DMS153 treated with DMSO at 0.1 percent for 48 hours (cell line): ENCODE measurements at regions not wholly inside any gene's neighbourhood (a gene's known extent, or its start where the extent isn't known, plus 50 kb on each side); places are given as distances from the start of the nearest gene placed in this dataset.

ENCODE experiments used
- DNase-seq: peaks from one replicate; lab custom pipeline; 2025; ENCODE audit not compliant: unreplicated experiment; lab: John Stamatoyannopoulos, UW

DNA sequence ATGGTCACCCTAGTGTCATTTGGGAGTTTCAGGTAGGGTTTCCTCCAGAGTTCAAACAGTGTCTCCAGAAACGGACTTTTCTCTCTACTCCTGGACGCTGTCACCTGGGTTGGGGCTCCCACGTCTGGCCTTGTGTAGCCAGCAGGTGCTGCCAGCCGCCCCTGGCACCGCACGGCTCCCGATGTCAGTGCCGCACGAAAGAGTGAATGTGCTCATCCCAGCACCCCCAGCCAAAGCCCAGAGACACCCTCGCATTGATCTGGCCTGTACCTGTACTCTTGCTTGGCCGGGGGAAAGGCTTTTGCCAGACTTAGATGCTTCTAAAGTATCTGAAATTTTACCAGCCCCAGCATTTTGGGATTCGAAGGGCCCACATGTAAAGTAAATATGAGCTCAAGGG, 351.9 kb downstream of the C16orf95 start:
- DNase-seq: no peak

DNA sequence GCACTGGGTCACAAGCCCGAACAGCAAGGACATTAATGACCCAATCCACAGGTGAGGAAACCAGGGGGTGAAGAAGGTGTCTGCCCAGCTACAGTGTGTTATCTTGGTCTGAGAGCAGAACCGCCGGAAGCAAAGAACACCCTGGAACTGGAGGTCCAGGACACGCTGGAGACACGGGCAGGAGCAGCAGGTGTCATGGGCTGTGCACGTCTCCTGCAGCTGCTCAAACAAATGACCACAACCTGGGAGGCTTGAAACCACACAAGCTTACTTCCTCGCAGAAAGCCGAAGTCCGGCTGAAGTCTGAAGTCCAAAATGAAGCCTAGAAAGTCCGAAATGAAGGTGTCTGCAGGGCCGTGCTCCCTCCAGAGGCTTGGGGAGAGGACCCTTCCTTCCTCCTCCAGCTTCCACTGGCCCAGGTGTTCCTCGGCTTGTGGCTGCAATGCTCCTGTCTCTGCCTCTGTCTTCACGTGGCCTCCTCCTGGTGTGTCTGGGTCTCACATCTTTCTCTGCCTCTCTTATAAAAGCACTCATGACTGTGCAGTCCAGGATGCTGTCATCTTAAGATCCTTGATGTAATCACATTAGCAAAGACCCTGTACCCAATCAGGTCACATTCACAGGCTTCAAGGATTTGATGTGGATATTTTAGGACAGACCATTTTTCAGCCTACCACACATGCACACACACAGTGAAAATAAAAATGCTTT, 351.2 kb downstream of the C16orf95 start:
- DNase-seq: no peak

DNA sequence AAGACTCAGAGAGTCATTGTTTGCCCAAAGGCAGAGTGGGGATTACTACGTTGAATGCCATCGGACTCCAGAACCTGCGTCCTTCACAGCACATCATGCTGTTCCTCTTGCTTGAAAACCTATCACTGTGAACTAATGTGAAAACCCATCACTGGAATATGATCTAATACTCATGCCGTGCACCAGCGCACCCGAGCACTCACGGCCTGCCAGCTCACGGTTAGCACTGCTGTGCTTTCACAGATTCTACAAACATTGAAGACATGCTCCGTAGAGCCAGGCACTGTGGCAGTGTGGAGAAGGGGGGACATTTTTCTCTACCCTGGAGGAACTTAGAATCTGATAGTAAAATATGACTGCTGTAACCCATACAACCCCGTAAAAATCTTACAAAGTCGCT, 350.4 kb downstream of the C16orf95 start:
- no peak for DNase-seq

DNA sequence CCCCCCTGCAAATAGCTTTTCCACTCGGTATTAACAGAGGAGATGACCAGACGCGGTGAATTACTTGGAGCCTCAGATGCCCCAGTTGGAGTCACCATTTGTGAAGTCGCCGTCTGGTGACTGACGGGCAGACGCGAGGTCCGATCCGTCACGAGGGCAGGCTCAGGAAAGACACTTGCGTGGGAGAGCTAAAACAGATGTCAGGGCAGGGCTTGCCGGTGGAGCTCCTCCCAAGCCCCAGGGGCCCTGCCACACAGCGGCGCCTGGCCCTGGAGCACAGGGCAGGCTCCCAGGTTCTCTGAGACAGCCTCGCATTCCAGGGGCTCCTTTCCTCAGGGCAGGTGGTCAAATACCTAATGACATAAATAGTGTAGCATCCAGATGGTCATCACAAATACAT, 348.3 kb downstream of the C16orf95 start:
- DNase-seq: no peak

DNA sequence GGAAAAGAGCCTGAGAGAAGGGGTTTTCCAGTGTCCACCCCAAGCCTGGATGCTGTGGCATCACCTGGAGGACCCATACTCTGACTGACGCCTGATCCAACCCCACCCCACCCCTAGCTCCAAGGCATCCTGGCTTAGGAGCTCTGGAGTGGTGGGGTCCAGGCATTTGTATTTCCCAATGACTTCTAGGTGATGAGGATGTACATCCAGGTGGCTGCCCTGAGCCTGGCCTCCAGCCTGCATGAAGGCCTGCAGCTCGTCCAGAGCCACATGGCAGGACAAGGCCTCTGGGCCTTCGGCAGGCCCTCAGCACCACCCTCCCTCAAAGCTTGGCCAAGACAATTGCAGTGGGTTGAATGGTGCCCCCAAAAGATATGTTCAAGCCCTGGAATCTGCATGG, 347.5 kb downstream of the C16orf95 start:
- no peak for DNase-seq

DNA sequence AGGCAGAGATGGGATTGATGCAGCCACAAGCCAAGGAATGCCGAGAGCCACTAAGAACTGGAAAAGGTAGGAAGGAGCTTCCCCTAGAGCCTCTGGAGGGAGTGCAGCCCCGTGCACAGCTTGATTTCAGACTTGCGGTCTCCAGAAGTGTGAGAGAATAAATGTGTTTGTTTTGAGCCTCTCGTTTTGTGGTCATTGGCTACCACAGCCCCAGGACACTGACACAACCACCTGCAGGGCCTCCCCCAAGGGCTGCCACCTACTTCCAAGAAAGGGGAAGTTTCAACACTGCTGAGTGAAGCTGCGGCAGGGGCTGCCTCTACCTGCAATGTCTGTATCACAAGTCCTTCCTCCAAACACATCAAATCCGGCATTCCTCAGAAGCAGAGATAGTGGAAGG, 346.9 kb downstream of the C16orf95 start:
- DNase-seq: no peak

DNA sequence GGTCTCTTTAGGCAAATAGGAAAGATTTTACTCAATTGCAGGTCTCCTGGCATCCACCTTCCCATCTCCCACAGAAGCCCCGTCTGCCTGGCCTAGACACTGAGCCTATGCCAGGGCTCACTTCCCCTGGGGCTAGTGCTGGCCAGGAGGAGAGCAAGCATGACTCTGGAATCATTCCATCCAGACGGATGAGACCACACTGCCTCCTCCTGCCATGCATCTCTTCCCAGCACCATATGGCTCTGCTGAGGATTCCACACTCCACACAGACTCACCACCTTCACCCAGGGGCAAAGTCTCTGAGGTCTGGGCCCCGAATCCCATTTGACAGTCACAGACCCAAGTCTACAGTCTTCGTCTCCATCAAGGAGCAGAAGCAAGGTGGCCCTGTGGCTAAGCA, 346.5 kb downstream of the C16orf95 start:
- DNase-seq: no peak

DNA sequence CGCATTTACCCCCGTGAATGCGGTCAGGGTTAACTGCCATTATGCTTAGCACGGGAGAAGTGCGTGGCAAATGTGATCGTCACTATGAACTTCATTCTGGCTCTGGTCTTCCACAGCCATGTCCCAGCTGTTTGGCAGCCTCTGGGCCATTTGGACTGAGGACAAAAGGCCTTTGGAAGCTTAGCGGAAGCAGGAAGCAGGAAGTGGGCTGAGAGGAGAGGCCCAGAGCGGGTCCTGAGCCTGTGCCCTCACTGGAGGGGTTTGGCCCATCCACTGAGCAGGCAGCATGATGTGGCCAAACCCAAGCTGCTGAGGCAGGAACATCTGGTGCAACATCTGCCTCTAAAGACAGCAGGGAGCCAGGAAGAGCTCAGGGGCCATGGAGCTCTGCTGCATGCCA, 345.9 kb downstream of the C16orf95 start:
- DNase-seq: no peak

DNA sequence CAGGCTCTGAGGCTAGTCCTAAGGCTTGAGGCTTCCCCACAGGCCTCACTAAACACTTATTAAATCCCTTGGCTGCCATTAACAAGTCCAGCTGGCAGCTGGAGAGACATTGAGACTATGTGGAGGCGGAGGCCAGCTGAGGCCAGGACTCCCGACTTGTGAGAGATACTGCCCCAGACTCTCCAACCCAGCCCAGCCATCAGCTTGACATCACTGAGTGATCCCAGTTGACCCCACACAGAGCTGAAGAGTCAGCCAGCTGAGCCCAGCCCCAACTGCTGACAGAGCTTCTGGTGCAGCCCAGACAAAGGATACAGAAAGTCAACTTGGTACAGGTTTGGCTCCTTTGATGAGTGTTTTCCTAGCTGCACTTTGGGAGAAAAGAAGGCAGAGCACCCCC, 343.1 kb downstream of the C16orf95 start:
- no peak for DNase-seq

DNA sequence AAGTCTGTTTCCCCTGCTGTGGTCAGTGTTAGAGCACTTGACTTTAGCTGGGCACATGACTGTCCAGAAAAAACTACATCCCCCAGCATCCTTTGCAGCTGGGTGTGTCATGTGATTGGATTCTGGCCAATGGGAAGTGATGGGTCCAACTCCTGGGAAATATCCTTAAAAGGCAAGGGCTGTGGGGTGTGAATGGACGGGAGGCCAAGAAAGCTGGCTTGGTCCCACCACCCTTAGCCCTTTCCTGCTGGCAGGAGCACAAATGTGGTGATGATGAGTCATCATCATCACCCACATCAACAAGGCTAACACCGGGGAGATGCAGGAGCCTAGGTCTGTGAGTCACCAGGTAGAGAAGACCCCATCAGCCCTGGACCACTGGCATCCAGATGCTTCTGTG, 341.7 kb downstream of the C16orf95 start:
- DNase-seq: no peak

DNA sequence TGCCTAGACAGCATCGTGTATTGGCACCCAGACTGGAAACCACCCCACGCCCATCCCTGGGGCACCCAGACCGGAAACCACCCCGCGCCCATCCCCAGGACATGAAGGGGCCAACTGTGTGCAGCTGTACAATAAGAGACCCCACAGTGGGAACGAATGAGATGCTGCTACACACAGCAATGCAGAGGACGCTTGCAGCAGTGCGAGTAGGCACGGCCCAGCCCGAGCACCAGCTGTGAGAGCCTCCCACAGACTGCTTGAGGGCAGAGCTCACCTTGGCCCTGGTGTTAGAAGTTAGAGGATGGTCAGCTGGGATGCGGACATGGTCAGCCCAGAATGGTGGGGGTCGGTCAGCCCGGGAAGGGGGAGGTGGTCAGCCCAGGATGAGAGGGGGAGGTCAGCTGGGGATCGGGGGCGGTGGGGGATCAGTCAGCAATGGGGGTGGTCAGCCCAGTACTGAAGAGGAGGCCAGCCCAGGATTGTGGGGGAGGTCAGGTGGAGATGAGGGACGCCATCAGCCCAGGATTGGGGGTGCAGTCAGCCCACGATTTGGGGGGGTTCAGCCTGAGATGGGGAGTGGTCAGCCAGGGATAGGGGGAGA, 340.0 kb downstream of the C16orf95 start:
- DNase-seq: no peak

DNA sequence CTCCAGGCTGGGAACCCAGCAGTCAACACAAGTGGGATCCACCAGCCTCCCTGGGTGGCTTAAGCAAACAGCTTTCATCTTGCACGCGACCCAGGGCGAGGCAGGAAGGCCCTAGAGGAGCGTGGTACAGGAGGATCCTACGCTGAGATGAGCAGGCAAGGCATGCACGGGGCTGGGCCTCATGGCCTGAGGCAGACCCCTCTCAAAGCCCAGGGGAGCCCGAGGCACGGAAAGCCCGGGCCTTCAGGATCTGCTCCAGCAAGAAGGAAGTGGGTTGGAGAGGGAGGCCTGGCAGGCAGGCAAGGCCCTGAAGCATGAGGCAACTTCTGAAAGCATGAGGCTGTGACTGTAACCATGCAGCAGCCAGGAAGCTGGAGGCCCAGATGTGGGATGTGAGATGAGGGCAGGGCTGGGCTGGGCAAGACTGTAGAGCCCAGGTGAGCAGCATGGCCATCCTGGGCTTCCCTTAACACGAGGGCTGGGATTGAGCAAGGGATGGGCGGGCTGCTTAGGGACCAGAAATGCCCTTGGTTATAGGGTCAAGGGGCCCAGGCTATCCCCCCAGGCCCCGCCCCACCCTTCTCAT, 338.7 kb downstream of the C16orf95 start:
- DNase-seq: no peak

DNA sequence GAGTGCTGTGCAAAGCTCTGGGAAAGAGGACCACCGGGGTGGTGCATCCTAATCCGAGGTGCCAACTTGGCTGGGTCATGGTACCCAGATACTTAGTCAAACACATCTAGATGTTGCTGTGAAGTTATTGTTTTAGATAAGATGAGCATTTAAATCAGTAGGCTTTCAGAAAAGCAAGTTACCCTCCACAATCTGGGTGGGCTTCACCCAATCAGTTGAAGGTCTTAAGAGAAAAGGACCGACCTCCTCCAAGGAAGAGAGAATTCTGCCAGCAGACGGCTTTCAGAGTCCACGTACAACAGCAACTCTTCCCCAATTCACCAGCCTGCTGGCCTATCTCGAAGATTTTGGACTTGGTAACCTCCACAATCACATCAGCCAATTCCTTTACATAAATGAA, 338.1 kb downstream of the C16orf95 start:
- DNase-seq: no peak

DNA sequence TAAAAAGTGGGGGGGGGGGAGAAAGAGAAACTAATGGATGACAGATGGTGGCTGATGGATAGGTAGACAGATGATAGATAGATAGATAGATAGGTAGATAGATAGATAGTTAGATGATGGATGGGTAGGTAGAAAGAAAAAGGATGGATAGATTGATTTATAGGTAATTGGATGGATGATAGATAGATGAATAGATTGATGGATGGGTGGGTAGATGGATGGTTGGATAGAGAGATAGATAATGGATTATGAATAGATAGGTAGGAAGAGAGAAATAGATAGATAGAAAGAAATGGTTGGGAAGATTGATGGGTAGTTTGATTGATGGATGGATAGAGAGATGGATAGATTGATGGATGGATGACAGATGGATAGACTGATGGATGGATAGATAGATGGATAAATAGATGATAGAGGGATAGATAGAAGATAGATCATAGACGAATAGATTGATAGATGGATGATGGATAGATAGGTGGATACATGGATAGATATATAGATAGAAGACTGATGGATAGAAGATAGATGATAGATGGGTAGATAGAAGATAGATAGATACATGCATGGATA, 337.1 kb downstream of the C16orf95 start:
- DNase-seq: no peak

DNA sequence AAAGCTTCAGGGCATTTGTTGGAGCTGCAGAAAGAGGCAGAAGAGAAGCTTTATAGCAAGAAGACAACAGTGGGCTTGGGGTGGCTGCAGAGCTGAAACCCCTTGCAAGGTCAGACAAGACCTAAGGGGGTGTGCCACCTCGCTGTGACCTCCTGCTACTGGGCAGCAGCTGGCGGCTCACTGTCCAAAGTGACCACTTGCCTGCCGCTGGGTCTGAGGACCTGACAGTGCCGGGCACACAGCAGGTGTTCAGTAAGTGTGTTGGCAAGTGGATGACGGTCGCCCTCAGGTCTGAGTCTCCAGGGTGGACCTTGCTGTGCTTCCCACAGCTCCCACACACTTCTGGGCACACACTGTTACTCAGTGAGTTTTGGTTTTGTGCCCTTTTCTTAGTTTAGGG, 336.5 kb downstream of the C16orf95 start:
- no peak for DNase-seq

DNA sequence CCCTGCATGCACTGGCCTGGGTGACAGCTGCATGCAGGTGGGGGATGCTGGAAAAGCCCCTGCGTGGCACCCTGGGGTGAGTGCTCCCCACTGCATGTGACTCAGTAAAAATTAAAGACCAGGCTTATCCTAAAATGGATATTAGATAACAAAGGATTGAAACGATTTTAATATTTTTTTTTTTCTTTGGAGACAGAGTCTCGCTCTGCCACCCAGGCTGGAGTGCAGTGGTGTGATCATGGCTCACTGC, 334.9 kb downstream of the C16orf95 start:
- DNase-seq: no peak

DNA sequence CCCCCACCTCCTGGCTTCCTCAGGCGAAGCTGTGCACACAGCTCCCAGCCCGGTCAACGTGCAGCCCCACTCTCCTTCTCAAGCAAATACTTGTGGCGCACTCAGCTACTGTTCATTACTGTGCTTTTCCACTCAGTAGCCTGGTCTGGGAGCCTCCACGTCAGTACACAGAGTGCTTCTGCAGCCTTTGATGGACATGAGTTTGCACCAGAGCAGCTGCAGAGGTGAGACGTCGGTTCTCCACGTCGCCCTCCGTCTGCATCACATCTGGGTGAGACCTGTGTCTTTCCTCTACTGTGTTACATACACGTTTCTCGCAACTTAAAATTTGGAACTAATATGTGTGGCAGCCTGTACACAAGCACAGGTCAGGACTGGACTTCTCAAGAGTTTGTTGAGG, 334.3 kb downstream of the C16orf95 start:
- DNase-seq: no peak

DNA sequence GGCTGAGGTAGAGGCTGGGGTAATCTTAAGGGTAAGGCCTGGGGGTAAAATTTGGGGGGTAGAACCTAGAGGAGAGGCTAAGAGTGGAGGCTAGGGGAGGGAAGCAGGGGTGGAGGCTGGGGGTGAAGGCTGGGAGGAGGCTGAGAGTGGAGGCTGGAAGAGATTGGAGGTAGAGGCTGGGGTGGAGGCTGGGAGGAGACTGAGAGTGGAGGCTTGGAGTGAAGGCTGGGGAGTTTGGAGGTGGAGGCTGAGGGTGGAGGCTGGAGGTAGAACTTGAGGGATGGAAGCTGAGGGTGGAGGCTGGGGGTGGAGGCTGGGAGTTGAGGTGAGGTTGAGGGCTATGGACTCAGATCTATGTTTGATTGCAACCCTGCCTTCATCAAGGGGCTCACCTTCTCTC, 333.6 kb downstream of the C16orf95 start:
- no peak for DNase-seq

DNA sequence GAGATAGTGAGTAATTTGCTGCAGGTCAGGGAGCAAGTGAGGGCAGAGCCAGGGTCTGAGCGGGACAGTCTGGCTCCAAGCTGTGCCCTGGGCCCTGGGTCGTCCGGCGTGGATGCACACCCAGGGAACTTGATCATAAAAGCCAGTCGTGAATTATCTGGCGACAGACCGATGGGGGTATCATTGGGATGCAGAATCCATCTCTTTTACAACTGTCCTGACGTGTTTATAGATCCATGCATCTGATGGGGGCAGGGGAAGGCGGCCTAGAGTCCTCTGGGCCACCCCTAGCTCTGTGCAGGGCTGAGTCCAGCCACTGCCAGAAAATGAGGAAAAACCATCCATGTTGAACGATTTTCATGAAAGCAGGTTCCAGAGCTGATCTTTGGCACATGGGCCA, 332.8 kb downstream of the C16orf95 start:
- no peak for DNase-seq

DNA sequence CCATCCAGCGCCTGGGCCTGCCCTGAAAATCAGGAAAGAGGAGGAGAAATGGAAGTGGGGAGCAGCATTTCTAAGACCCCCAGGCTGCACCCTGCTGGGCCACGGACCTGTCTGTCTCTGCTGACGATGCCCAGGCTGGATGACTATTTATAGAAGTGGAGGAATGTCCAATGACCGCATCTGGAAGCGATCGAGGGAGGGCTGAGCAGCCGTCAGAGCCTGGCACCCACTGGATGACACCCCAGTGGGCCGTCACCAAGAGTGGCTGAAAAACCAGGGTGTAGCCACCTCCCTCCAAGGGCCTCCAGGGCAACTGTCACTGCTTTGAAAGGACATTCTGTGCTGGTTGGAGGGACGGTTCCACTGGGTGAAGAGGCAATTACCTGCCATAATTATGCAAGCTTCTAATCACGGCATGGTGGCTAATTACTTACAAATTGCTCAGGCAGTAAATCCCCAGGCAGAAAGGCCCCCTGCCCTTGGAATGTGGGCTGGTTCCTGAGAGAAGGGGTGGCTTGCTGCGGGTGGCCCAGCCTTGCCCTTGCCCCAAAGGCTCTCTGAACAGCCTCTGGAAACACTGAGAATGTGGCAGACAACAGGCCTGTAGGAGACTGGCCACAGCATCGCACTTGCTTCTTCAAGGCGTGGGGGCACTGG, 332.1 kb downstream of the C16orf95 start:
- DNase-seq: no peak

DNA sequence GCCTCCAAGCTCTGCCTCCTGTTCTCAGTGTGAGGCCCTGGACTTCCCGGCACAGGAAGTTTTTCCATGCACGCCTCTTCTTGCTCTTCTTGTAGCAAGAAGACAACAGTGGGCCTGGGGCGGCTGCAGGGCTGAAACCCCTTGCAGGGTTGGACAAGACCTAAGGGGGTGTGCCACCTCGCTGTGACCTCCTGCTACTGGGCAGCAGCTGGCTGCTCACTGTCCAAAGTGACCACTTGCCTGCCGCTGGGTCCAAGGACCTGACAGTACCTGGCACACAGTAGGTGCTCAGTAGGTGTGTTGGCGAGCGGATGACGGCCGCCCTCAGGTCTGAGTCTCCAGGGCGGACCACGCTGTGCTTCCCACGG, 331.6 kb downstream of the C16orf95 start:
- no peak for DNase-seq

DNA sequence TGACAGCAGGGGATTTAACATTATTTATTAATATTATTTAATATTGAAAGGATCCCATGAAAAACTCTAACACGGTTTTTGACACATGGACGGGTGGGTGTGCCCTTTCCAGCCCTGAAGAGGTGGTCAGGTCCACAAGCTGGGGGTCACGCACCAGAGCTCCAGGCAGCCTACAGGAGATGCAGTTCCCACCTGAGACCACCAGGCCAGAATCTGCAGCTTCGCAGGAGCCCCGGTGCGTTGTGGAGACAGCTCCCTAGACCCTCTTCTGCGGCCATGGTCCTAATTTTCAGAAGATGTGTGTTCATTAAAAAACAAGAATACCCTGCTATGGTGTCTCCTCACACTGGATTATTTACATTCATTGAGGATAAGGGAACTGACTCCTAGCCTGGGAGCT, 331.1 kb downstream of the C16orf95 start:
- DNase-seq: no peak
